Heart left ventricle (tissue), 13 donors: ENCODE measurements at regions not wholly inside any gene's neighbourhood (a gene's known extent, or its start where the extent isn't known, plus 50 kb on each side); places are given as distances from the start of the nearest gene placed in this dataset.
"Not testable (repeated sequence)": the region's sequence is repeated elsewhere in the genome, so short reads cannot be mapped to it uniquely, and the experiment has no call there.

Experiments used
- POLR2A ChIP-seq, 2 donors: fragments of 450-650 bp; IDR thresholded peaks; one replicate each; pipeline ENCODE4 v1.6.1; 2017; ENCODE audit warnings: antibody characterized with exemption in 2 of 2, mild to moderate bottlenecking in 2 of 2, moderate library complexity in 2 of 2
- TF ChIP-seq, protein P1 (sequence below), 12 donors: fragments of 200-600 bp; sonication (generic) in 4 of 12; IDR thresholded peaks; one replicate each; pipeline versions ENCODE4 v1.5.0 to v1.8.0; 2018 to 2022; ENCODE audit warnings: antibody characterized with exemption in 12 of 12, mild to moderate bottlenecking in 5 of 12
- donor health status: ischemic (EF 13 %, LVEDD 7.1; RV severe dilation, severe dysfunction).
- donor health status: DM: no; HTN: yes; CAD: no.
- donor health status: DM: no; HTN: no; CAD: no.
- donor health status: ischemic (EF 25% LVEDD 6.9; RV normal size, moderate dysfunction).
- donor health status: ischemic (EF 25% LVEDD 5.7; RV mildly dilated, moderate dysfunction).
- donor health status: ischemic (EF 35%, LVEDD 5.7; RV mildly dilated, moderate dysfunction).
- donor health status: nonischemic (EF 11% LVEDD 7.7; RV severe dilation, severe dysfunction).
- donor health status: DM: yes; HTN: yes; CAD: no.
- donor health status: PGD.
- donor health status: ischemic (EF 29% LVEDD 5.4; RV normal size, mild dysfunction).
- donor health status: nonischemic (EF 23%, LVEDD 6.1; RV moderate dilation, normal function).

DNA sequence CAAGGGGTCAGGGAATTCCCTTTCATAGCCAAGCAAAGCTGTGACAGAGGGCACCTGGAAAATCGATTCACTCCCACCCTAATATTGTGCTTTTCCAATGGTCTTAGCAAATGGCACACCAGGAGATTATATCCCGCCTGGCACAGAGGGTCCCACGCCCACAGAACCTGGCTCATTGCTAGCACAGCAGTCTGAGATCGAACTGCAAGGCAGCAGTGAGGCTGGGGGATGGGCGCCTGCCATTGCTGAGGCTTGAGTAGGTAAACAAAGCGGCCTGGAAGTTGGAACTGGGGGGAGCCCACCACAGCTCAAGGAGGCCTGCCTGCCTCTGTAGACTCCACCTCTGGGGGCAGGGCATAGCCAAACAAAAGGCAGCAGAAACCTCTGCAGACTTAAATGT lies 72.7 kb upstream of the EPHA3 start:
- TF ChIP-seq, protein P1, sequence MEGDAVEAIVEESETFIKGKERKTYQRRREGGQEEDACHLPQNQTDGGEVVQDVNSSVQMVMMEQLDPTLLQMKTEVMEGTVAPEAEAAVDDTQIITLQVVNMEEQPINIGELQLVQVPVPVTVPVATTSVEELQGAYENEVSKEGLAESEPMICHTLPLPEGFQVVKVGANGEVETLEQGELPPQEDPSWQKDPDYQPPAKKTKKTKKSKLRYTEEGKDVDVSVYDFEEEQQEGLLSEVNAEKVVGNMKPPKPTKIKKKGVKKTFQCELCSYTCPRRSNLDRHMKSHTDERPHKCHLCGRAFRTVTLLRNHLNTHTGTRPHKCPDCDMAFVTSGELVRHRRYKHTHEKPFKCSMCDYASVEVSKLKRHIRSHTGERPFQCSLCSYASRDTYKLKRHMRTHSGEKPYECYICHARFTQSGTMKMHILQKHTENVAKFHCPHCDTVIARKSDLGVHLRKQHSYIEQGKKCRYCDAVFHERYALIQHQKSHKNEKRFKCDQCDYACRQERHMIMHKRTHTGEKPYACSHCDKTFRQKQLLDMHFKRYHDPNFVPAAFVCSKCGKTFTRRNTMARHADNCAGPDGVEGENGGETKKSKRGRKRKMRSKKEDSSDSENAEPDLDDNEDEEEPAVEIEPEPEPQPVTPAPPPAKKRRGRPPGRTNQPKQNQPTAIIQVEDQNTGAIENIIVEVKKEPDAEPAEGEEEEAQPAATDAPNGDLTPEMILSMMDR (IDR thresholded peaks at IDR 0.05), result not testable (repeated sequence)
- TF ChIP-seq POLR2A (IDR thresholded peaks at IDR 0.05), result not testable (repeated sequence)
